K562 (cell line): ENCODE measurements at regions not wholly inside any gene's neighbourhood (a gene's known extent, or its start where the extent isn't known, plus 50 kb on each side); places are given as distances from the start of the nearest gene placed in this dataset.
A peak's percentile ranks its signal among the peaks of the same experiment; 100 is the strongest.

ENCODE experiments used
- ATAC-seq: fragments of 200-7000 bp; cut with Tn5 transposase; 3 replicates; pipeline ENCODE4 v1.9.1; 2020; ENCODE audit warnings: moderate library complexity
- BruUV-seq: library from RNA; stranded (reverse); fragments of 400-500 nt; replicated peaks from 2 replicates; lab custom pipeline; 2021; lab: Mats Ljungman, UMichigan
- CTCF ChIA-PET: fragments of 300-600 bp; formaldehyde crosslinking; extraction: SDS; loops from one replicate; lab custom pipeline; 2021; ENCODE audit warnings: low intra/inter-chr PET ratio; lab: Yijun Ruan, JAX
- POLR2A ChIA-PET: fragments of 300-600, 350-650 bp; sonication (Branson Sonifier 250); formaldehyde crosslinking; extraction: SDS; loops from one replicate; lab custom pipeline; 2021; ENCODE audit warnings: antibody characterized with exemption, inconsistent platforms; lab: Yijun Ruan, JAX
- DNase-seq, 4 experiments: peaks; one replicate each; pipeline versions ENCODE4 v3.0.0 to v3.0.0-alpha.2; 2011 to 2018; ENCODE audit warnings: low spot score in 3 of 4, mixed read lengths in 3 of 4; ENCODE audit errors: extremely low read depth in 1 of 4
- FAIRE-seq: peaks from 2 replicates; lab custom pipeline; 2011; peaks lifted over from hg19 to GRCh38; lab: Jason Lieb, UNC
- H2AFZ ChIP-seq: 2 replicates; pipeline ENCODE4 v1.6.0; 2011; ENCODE audit warnings: low read depth, low read length, control low read depth, inconsistent platforms
- H3K27ac ChIP-seq: fragments of 200-600 bp; 3 replicates; pipeline ENCODE4 v1.8.0; 2011; ENCODE audit warnings: low read depth, mild to moderate bottlenecking, control low read depth, inconsistent platforms, low read length, moderate library complexity, mixed read lengths; ENCODE audit errors: extremely low read depth
- H3K27me3 ChIP-seq, 2 experiments: fragments of 300-600 bp in 1 of 2; 2 replicates in 1 of 2; 3 replicates in 1 of 2; pipeline versions ENCODE4 v1.6.0 to v1.8.0; 2011; ENCODE audit warnings: inconsistent platforms in 2 of 2, low read length in 2 of 2, mild to moderate bottlenecking in 1 of 2, mixed read lengths in 1 of 2, moderate library complexity in 1 of 2; ENCODE audit not compliant: control insufficient read depth in 2 of 2, insufficient read depth in 2 of 2
- H3K36me3 ChIP-seq: fragments of 300-600 bp; 3 replicates; pipeline ENCODE4 v1.8.0; 2011; ENCODE audit warnings: mild to moderate bottlenecking, low read length, inconsistent platforms; ENCODE audit not compliant: control insufficient read depth, insufficient read depth
- H3K4me1 ChIP-seq, 2 experiments: fragments of 200-600 bp in 1 of 2; replicated peaks in 1 of 2; 2 replicates in 1 of 2; 3 replicates in 1 of 2; pipeline versions ENCODE4 v1.5.1 to v1.8.0; 2011; ENCODE audit warnings: inconsistent platforms in 2 of 2, low read length in 2 of 2, mild to moderate bottlenecking in 1 of 2, mixed read lengths in 1 of 2, moderate library complexity in 1 of 2; ENCODE audit not compliant: control insufficient read depth in 2 of 2, insufficient read depth in 2 of 2
- H3K4me2 ChIP-seq: 2 replicates; pipeline ENCODE4 v1.6.1; 2011; ENCODE audit warnings: low read length, control low read depth, inconsistent platforms, mixed read lengths; ENCODE audit not compliant: insufficient read depth
- H3K4me3 ChIP-seq: fragments of 200-600 bp; sonication (generic), shearing (Covaris generic); 2 replicates; pipeline ENCODE4 v1.5.1; 2016; ENCODE audit warnings: control low read depth, inconsistent platforms
- H3K79me2 ChIP-seq: fragments of 200-600 bp; 3 replicates; pipeline ENCODE4 v1.8.0; 2011; ENCODE audit warnings: low read length, inconsistent platforms; ENCODE audit not compliant: control insufficient read depth, insufficient read depth
- H3K9ac ChIP-seq, 2 experiments: 2 replicates each; pipeline versions ENCODE4 v1.6.0 to v1.6.1; 2011; ENCODE audit warnings: low read depth in 2 of 2, low read length in 2 of 2, control low read depth in 1 of 2, inconsistent platforms in 1 of 2, mild to moderate bottlenecking in 1 of 2, mixed read lengths in 1 of 2; ENCODE audit not compliant: insufficient read depth in 1 of 2
- H3K9me1 ChIP-seq: one replicate; pipeline ENCODE4 v1.6.0; 2011; ENCODE audit warnings: inconsistent platforms, mild to moderate bottlenecking, low read length, moderate library complexity; ENCODE audit not compliant: control insufficient read depth, insufficient read depth
- H3K9me3 ChIP-seq: replicated peaks from 2 replicates; pipeline ENCODE4 v1.5.1; 2011; ENCODE audit warnings: low read depth, low read length, inconsistent platforms; ENCODE audit not compliant: control insufficient read depth, insufficient read depth
- H4K20me1 ChIP-seq: replicated peaks from 2 replicates; pipeline ENCODE4 v1.6.1; 2011; ENCODE audit warnings: low read length, inconsistent platforms, mixed read lengths; ENCODE audit not compliant: control insufficient read depth, insufficient read depth
- ARID1B ChIP-seq: fragments of 450-650 bp; IDR thresholded peaks from 2 replicates; pipeline ENCODE4 v1.6.1; 2016; ENCODE audit warnings: antibody characterized with exemption, mild to moderate bottlenecking, inconsistent platforms
- CEBPG ChIP-seq, 3 experiments: fragments of 200-800 bp in 1 of 3; sonication (Bioruptor generic) in 1 of 3; sonication (generic) in 1 of 3; formaldehyde crosslinking in 1 of 3; IDR thresholded peaks in 2 of 3; conservative IDR thresholded peaks in 1 of 3; 2 replicates each; pipeline versions ENCODE4 v1.6.1 to v1.8.0; 2016 to 2022; ENCODE audit warnings: missing compliant biosample characterization in 2 of 3, missing genetic modification characterization in 2 of 3, mild to moderate bottlenecking in 1 of 3, missing genetic modification reagents in 1 of 3
- HBP1 ChIP-seq: fragments of 450-650 bp; formaldehyde crosslinking; IDR thresholded peaks from 2 replicates; pipeline ENCODE4 v1.4.0; 2022; ENCODE audit warnings: missing genetic modification characterization
- HDAC1 ChIP-seq, 2 experiments: fragments of 450-650 bp; IDR thresholded peaks; 2 replicates each; pipeline ENCODE4 v1.6.1; 2016 to 2017; ENCODE audit warnings: inconsistent platforms in 1 of 2, mild to moderate bottlenecking in 1 of 2, moderate library complexity in 1 of 2
- LARP7 ChIP-seq: fragments of 450-650 bp; IDR thresholded peaks from 2 replicates; pipeline ENCODE4 v1.6.1; 2016
- LEF1 ChIP-seq: fragments of 450-650 bp; IDR thresholded peaks from 2 replicates; pipeline ENCODE4 v1.6.1; 2016; ENCODE audit warnings: mild to moderate bottlenecking
- MEF2A ChIP-seq: IDR thresholded peaks from 2 replicates; pipeline ENCODE4 v1.6.1; 2011; ENCODE audit warnings: low read depth, mild to moderate bottlenecking, low read length, moderate library complexity; ENCODE audit not compliant: control insufficient read depth
- MLLT1 ChIP-seq, 2 experiments: fragments of 450-650 bp; IDR thresholded peaks; 2 replicates each; pipeline ENCODE4 v1.6.1; 2016
- MTA1 ChIP-seq: fragments of 450-650 bp; IDR thresholded peaks from 2 replicates; pipeline ENCODE4 v1.6.1; 2017; ENCODE audit warnings: borderline replicate concordance
- NUFIP1 ChIP-seq: fragments of 450-650 bp; IDR thresholded peaks from 2 replicates; pipeline ENCODE4 v1.6.1; 2018; ENCODE audit not compliant: partially characterized antibody
- OTX1 ChIP-seq: fragments of 450-650 bp; formaldehyde crosslinking; IDR thresholded peaks from 2 replicates; pipeline ENCODE4 v1.4.0; 2022; ENCODE audit warnings: mild to moderate bottlenecking
- PHB2 ChIP-seq: fragments of 450-650 bp; IDR thresholded peaks from 2 replicates; pipeline ENCODE4 v1.6.1; 2017; ENCODE audit warnings: low read depth
- PPARD ChIP-seq: fragments of 250-450 bp; sonication (Bioruptor Pico); IDR thresholded peaks from 2 replicates; pipeline ENCODE4 v1.8.0; 2022; ENCODE audit warnings: inconsistent platforms, mild to moderate bottlenecking, moderate library complexity
- SMAD1 ChIP-seq: fragments of 150-350 bp; IDR thresholded peaks from 2 replicates; pipeline ENCODE4 v1.6.1; 2014; ENCODE audit warnings: low read length, low read depth; ENCODE audit not compliant: partially characterized antibody
- SMARCA5 ChIP-seq: fragments of 450-650 bp; IDR thresholded peaks from 2 replicates; pipeline ENCODE4 v1.6.1; 2016
- SMARCB1 ChIP-seq: IDR thresholded peaks from 2 replicates; pipeline ENCODE4 v1.6.1; 2011; ENCODE audit warnings: improper control_type of control experiment, low read depth; ENCODE audit not compliant: insufficient read length
- TSC22D4 ChIP-seq: fragments of 450-650 bp; IDR thresholded peaks from 2 replicates; pipeline ENCODE4 v1.6.1; 2016; ENCODE audit warnings: missing genetic modification characterization, missing biosample characterization, control low read depth
- WHSC1 ChIP-seq: IDR thresholded peaks from one replicate; pipeline ENCODE4 v1.6.1; 2012; ENCODE audit warnings: low read length, control low read depth, inconsistent platforms
- ZBTB26 ChIP-seq: fragments of 450-650 bp; formaldehyde crosslinking; IDR thresholded peaks from 2 replicates; pipeline ENCODE4 v1.4.0; 2022; ENCODE audit warnings: missing genetic modification characterization
- ZNF561 ChIP-seq: fragments of 450-650 bp; formaldehyde crosslinking; conservative IDR thresholded peaks from 2 replicates; pipeline ENCODE4 v1.4.0; 2020; ENCODE audit warnings: mild to moderate bottlenecking, moderate library complexity
- ZNF764 ChIP-seq: fragments of 250-450 bp; sonication (Bioruptor Pico); IDR thresholded peaks from 2 replicates; pipeline ENCODE4 v1.4.0; 2020; ENCODE audit warnings: low read depth, mild to moderate bottlenecking, moderate library complexity
- WGBS: fragments of 100-300 bp; shearing (Covaris generic); methylation state at CpG from one replicate; pipeline ENCODE4 v1.1.6; 2016; ENCODE audit warnings: low coverage, mixed read lengths; ENCODE audit not compliant: insufficient coverage; ENCODE audit errors: missing lambda C conversion rate; 5-methylcytosine and 5-hydroxymethylcytosine counted together
- in situ Hi-C: fragments of 300-500 bp; cut with MboI; formaldehyde crosslinking; loops from 4 replicates; pipeline ENCODE4 v1.15.0; 2018; ENCODE audit warnings: inconsistent platforms, mixed read lengths
- intact Hi-C: fragments of 100-400 bp; cut with micrococcal nuclease; formaldehyde crosslinking; loops from 2 replicates; pipeline ENCODE4 v1.14.2; 2022

GRCh38 chr12:126905752-126906151 lies 1361.2 kb upstream of the TMEM132C start:
- Histone ChIP-seq H3K27ac (peak overlapping the region; percentile 27), H3K4me1 (peaks cover 33 to 58% of the 10 kb centered on the region in 2 experiments), H2AFZ (peak overlapping the region; percentile 58), H3K4me2 (peak overlapping the region; percentile 21; the same call in 1 of the 2 replicates), H3K9ac (peak overlapping the region in 1 of 2 experiments; percentile 27; a peak in 1 of 4 replicates), H3K79me2 (no peaks in the 10 kb centered on the region), H3K36me3 (no peaks in the 10 kb centered on the region; the same call in 2 of the 3 replicates), H3K4me3 (no peak overlapping the region), H3K27me3 (no peaks in the 10 kb centered on the region), H4K20me1 (no peaks in the 10 kb centered on the region), H3K9me1 (no peaks in the 10 kb centered on the region), H3K9me3 (no peaks in the 10 kb centered on the region)
- CTCF ChIA-PET, result no interaction called here
- no peak for FAIRE-seq
- no peak for DNase-seq
- WGBS, result 86% methylated on average over 2 of the region's 2 CpGs
- no peak for ATAC-seq
- POLR2A ChIA-PET, result no interaction called here
- in situ Hi-C loops, result no loop called here
- intact Hi-C loops, result loop anchor here (5.0 kb wide), 1 partner anchor 252 kb away; no protein-coding TSS in a partner anchor
- no TSS peak for BruUV-seq
- TF ChIP-seq WHSC1 (peak; percentile 40), SMARCB1 (no peak), LEF1 (no peak), MLLT1 (IDR thresholded peaks at IDR 0.05) (0 out of 4 replicates have a peak, but pooled peaks of 1 of the 2 experiments have one; percentile 20), PHB2 (0 out of 2 replicates have a peak, but pooled peaks have one; percentile 10), CEBPG (CRISPR knock-in tag; IDR thresholded peaks at IDR 0.05) (no peak), CEBPG (tag; conservative IDR thresholded peaks at IDR 0.05 in 1 of 2, IDR thresholded peaks at IDR 0.05 in 1 of 2) (no peak), ZNF764 (CRISPR knock-in tag) (no peak), MTA1 (no peak), SMARCA5 (peak; percentile 57; the same call in 1 of the 2 replicates), OTX1 (CRISPR knock-in tag) (0 out of 2 replicates have a peak, but pooled peaks have one; percentile 19), ARID1B (peak; percentile 20; the same call in 1 of the 2 replicates), NUFIP1 (no peak), HBP1 (CRISPR knock-in tag) (0 out of 2 replicates have a peak, but pooled peaks have one; percentile 54), PPARD (CRISPR knock-in tag) (no peak), ZBTB26 (CRISPR knock-in tag) (0 out of 2 replicates have a peak, but pooled peaks have one; percentile 46), ZNF561 (no peak), TSC22D4 (tag) (peak; percentile 59; the same call in 1 of the 2 replicates), HDAC1 (IDR thresholded peaks at IDR 0.05) (0 out of 4 replicates have a peak, but pooled peaks of 1 of the 2 experiments have one; percentile 25), LARP7 (peak; percentile 55; the same call in 1 of the 2 replicates), SMAD1 (no peak), MEF2A (no peak)
